ENCODE measurements at regions not wholly inside any gene's neighbourhood (a gene's known extent, or its start where the extent isn't known, plus 50 kb on each side); places are given as distances from the start of the nearest gene placed in this dataset.
"Not testable (repeated sequence)": the region's sequence is repeated elsewhere in the genome, so short reads cannot be mapped to it uniquely, and the experiment has no call there.

DNA sequence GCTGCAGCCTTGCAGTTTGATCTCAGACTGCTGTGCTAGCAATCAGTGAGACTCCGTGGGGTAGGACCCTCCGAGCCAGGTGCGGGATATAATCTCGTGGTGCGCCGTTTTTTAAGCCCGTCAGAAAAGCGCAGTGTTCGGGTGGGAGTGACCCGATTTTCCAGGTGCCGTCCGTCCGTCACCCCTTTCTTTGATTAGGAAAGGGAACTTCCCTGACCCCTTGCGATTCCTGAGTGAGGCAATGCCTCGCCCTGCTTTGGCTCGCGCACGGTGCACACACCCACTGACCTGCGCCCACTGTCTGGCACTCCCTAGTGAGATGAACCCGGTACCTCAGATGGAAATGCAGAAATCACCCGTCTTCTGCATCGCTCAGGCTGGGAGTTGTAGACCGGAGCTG is 203.2 kb downstream of the SNCAIP start:
- DNase-seq (ENCODE audit: low read depth), result not testable (repeated sequence)

DNA sequence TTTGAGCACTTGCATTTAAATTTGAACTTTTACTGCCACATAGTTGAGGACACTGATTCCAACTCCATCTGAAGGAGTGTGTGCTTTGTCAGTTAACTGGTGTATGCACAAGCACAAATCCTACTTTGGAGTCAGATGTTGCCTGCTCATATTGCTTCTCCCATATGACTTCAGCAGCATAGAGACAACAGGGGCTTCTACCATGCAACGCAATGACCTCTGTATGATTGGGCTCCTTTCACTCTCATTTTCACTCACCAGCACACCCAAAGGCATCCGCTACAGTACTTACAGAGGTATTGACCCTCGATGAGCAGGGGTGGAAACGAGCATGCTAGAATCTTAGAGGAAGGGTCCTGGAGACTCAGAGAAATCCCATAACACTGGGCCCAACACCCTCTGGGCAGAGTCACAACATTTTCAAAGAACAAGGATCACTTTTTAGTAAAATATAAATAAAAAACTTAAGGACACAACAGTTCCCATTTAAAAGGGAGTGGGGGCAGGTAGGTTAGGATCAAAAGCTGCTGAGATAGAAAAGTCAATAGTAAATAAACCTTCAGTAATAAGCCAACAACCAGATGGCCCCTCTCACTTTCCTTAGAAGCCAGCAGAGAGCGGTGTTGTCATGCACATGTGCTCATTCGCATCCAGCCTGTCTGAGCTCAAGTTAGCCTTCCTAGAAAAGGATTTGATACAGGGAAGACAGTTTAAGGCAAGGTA is 203.8 kb downstream of the SNCAIP start:
- peak; percentile 36 for DNase-seq (ENCODE audit: low read depth)

DNA sequence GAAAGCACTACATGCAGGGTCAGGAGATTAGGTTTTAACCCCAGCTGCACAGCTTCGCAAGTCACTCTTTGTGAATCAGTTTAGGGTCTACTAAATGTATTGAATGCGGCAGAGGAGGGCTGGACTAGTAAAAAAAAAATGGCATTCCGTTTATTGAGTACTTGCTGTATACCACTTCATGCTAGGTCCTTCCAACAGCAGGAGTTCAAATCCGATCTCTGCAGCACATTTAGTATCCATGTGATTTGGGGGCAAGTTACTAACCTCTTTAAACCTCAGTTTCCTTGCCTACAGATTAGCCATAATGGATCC is 204.4 kb downstream of the SNCAIP start:
- DNase-seq (ENCODE audit: low read depth), result no peak

DNA sequence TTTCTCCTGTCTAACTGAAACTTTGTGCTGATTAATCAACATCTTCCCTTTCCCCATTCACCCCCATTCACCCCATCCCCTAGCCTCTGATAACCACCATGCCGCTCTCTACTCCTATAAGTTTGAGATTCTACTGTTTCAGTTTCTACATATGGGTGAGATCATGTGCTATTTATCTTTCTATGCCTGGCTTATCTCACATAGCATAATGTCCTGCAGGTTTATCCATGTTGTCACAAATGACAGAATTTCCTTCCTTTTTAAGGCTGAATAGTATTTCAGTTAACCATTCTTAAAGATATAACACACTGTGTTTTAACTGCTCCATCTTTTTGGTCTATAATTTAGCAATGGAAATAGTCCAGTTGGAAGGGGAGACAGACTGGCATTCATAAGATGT is 205.1 kb downstream of the SNCAIP start:
- DNase-seq (ENCODE audit: low read depth), result no peak

DNA sequence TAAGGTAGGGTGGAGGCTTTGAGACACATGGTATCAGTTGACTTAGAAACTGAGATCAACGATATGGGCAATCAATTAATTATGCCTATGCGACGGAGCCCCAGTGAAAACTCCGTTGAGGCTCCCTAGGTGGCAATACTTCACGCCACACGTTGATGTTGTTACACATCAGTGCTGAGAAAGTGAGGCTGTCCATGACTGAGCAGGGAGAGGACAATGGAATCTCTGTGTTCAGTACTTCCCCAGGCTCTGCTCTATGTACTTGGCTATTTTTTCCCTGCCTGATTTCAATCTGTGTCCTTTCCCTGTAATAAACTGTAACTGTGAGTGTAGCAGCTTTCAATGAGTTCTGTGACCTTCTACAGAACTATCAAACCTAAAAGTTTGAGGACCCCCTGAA is 211.7 kb downstream of the SNCAIP start:
- no peak for DNase-seq (ENCODE audit: low read depth)

DNA sequence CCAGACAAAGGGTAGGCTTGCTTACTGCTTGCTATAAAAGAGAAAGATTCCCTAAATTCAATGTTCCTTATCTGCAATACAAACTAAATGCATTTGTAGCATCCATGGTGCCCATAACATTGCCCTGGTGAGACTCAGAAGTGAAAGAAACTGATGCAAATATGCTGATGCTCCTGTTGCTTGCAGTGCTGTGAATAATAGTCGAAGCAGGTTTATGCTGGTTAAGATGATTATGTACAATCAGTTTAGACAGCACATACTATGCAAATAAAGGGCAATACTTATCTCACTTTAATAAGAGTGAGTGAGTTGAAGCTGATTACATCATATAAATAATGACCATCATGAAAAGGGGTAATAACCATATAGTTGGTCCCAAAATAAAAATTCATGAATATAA is 215.5 kb downstream of the SNCAIP start:
- DNase-seq (ENCODE audit: low read depth), result no peak

DNA sequence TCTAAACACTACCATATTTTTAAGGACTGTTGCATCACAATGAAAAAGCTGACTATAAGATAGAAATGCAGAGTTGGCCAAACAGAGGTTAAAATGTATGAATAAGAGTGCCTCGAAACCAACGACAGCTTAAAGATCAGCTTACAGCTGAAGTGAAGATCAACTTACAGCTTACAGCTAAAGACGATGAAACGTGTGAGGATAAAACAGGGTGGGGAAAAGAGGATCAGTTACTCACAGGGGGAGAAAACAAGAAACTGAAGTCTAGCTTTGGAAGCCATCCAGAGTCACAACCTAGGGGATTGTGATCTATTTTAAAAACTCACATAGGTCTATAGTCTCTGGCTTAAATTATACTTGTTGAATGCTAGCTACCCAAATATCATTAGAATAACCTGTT is 220.0 kb downstream of the SNCAIP start:
- DNase-seq (ENCODE audit: low read depth), result no peak

DNA sequence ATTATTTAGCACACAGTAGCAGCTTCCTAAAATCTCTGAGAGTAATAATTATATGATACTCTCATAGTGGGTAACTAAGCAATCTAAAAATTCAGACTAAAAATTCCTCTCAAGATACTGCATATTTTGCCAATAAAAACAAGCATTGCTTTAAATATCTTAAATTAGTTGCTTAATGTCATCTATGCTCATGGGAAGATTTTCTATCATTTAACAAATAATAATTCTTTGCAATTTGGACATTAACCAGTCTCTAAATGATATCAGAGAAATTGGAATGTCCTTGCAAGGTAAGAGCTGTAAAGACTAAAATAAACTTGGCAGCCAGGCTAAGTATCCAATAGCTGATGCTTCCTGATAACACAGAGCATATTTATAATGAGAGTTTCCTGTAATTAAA is 221.8 kb downstream of the SNCAIP start:
- DNase-seq (ENCODE audit: low read depth), result no peak

DNA sequence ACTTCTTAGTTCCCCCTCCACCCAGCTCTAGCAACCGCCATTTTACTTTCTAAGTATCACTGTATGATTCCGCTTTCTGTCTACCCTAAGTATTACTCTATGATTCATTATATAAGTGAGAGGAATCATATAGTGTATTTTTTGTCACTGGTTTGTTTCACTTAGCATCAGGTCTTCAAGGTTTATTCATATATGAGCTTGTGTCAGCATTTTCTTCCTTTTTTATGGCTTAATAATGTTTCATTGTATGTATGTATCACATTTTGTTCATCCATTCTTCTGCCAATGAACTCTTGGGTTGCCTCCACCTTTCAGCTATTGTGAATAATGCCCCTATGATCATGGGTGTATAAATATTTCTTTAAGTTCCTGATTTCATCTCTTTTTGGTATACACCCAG is 222.8 kb downstream of the SNCAIP start:
- no peak for DNase-seq (ENCODE audit: low read depth)

DNA sequence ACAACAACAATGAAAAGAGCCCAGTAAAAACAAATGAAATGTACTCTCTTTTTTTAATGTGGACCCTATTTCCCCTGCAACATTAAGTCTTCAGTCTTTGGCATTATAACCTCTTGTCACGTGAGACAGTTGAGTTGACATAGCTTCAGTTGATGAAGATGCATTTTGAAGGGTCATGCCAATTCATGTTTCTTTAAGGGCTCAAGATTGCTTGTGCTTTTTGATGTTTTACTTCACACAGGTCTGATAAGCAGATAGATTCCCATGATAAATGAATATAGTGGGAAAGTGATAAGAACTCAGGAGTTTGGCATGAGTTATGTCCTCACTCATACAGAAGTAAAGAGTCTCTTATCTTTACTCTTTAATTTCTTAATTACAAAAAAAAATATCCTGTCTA is 229.4 kb downstream of the SNCAIP start:
- no peak for DNase-seq (ENCODE audit: low read depth)

DNA sequence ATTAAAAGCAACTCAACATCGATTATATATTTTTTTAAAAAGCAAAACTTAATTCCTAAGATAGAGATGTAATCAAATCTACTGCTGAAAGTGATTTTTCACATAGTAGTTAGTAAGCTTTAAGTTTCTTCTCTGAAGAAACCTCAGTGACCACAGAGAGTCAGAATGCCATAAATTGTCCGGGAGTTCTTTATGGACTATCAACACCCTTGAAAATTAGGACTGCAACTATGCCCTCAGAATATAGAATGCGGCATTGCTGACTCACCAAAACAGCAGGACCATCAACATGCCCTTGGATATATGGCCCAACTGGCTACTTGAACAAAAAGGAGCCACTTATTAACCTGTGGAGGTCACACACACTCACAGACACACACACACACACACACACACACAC is 228.9 kb upstream of the SNX2 start:
- no peak for DNase-seq (ENCODE audit: low read depth)

DNA sequence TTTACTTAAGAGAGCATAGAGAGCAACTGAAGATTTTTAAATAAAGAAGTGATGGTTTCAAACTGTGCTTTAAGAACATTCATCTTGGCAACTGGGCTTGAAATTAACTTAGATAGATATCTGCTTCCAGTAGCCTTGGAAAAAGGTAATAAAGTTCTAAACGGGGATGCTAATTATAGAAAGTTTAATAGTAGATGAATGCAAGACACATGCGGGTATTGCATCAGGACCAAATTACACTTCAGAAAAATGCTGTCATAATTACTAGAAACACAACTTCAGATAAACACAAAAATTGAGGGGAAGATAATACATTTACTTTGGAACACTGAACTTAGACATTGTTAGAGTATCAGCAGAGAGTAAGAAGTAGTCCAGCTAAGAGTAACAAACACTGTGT is 227.7 kb upstream of the SNX2 start:
- DNase-seq (ENCODE audit: low read depth), result no peak

DNA sequence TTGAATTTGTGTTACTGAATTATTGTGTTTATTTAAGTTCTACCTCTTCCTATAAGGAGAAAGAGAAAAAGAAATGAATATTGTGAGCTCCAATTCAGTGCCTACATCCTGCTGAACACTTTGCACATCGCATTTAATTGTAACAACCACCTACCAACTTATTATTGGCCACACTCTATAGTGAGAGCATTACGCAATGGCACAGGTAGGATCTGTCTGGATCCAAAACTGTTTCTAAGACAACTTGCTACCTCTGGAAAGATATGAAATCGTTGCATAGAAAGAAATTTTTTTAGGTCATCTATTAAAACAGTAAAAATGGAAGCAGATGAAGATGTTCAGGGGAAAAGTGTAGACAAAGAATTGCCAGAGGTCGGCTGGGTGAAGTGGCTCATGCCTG is 227.2 kb upstream of the SNX2 start:
- no peak for DNase-seq (ENCODE audit: low read depth)

DNA sequence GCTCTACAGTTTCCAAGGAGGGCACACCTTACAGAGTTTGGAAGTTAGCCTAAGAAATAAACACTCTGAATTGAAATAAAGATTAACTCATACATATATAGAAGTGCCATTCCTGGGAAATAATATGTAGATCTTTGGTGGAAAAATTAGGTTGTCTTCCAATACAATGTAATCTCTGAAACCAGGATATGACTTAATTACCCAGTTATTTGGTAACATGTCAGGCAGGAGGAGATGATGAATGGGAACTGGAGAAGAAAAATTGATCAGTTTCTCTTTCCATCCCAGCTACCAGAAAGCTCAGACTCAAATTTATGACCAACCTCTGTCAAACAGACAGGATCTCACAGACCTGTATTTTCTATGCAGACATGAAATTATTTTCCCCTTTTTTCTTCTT is 215.2 kb upstream of the SNX2 start:
- no peak for DNase-seq (ENCODE audit: low read depth)

DNA sequence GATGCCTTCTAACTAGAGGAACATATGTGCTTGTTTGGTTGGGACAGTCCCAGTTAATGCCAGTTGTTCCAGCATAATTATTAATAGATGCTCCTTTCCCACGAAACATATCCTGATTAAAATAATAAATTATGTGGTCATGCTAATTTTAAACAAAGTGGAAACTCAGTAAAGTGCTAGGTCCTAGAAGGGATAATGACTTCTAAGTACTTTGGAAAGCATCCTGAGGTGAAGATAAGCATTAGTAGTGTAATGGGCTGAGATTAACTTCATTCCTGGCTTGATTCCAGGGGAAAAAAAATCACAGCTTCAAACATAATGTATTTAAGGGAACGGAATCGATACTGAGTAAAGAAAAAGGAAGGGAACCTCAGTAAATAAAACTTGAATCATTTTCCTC is 213.7 kb upstream of the SNX2 start:
- no peak for DNase-seq (ENCODE audit: low read depth)

DNA sequence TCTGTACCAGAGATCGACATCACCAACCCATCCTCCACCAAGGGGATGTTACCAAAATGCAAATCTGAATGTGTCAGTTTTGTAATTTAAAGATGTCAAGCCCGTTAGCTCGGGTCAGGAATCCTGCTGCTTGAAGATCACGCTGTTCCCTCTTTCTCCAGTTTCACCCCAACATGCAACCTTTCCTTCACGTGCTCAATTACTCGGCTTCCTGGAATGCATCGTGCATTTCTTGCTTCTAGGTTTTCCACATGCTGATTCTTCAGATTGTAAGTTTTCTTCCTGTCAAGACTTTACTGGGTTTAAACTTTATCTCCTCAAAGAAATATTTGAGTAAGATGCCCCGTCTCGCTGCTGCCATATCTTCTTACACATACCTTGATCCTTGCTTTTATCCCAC is 209.5 kb upstream of the SNX2 start:
- DNase-seq (ENCODE audit: low read depth), result no peak

DNA sequence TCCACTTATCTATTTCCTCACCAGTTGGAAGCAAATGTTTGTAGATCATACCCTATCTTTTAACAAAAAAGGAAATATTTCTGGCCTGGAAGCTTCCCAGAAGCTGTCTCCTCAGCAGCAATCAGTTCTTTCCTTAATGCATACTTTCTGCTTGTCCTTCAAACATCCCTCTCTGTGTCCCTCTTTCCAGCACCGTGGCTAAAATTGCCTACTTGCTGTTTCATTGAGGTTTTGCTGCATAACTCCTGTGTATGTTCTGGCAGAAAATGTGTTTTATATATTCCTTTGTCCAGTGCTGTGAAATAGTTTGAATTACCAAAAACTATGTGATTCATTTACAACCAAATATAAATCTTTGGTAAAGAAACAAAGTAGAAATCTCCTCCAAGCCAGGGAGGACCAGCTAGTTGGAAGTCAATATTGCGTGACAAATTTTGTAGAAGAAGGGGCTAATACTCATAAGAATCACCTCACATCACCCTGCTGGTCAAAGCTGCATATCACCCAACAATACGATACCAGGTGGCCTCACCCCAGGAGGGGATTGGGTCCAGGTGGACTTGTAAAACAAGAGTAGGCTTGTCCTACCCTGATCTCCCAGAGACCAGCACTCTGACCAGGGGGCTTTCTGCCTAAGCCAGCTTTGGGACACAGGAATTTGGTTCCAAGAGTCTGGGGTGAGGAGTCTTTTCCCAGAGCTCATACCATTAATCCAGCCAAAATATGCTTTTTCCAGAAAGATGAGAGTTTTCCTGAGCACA is 198.4 kb upstream of the SNX2 start:
- DNase-seq (ENCODE audit: low read depth), result no peak

DNA sequence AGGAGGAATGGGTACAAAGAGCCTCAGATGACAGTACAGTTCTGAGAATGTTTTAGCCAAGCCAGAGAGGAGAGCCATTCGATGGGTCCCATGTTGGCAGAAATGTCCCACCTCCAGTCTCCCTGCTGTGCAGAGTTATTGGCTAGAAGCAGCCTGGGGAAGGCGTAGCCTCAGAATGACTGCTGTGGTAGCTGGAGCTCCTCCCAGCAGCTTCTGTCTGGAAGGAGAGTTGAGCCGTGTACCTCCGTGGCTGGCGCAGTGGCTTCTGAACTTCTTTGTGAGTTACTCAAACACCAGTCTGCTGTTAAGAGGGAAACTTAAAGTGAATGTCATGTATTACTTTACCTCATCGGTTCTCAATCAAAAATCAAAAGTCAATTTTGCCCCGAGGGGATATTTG is 193.3 kb upstream of the SNX2 start:
- DNase-seq (ENCODE audit: low read depth), result no peak

DNA sequence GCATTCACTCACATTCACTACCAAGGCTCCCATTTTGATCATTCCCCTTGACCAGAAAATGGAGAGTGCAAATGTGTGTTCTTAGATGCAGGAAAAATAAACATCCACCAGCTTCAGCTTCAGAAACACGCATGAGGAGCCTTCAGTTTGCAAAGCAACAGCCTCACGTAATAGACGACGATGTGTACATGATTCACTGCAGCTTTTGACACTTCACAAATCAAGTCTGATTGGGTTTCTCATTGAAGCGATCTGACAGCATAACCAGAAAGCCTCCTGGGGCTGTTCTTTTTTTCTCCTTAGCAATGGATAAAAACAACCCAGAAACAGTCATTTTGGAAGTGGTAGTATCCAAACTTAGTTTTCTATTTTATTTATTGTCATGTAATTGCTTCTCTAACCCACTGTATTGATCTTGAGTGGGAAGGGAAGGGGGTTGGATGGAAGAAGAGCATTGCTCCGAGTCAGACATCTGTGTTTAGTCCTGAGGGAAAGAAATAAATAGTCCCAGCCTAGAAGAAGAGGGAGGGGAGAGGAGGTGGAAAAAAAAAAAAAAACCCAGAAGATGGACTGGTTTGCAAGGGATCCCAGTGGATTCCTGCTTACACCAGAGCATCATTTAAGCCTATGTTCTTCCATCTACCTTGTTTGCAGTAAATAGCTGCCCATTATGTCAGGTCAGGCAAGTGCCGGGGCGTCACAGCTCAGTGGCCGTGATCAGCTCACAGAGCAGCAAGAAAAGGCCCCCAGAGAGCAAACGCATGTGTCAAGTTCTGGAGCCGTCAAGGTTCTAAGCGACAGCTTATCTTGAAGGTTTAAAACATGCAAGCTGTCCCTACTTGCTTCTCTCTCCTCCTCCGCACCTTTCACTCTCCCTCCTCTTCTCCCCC is 190.2 kb upstream of the SNX2 start:
- DNase-seq (ENCODE audit: low read depth), result no peak

DNA sequence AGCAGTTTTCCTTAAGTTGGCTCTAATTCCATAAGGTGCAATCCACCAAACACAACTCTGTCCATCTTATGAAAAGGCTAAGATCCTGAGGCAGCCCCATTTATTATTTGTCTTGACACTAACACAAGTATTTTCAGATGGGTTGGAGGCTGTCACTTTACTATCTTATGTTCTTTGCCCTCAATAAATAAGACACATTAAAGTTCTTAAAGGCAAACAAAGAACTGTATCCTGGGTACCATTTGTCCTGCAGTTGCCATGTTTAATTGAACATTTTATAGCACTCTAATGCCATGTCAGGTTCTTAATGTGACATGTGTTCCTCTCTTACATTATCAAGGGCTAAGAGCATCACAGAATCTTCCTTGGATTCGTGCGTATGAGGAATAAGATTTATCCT is 189.5 kb upstream of the SNX2 start:
- DNase-seq (ENCODE audit: low read depth), result no peak

DNA sequence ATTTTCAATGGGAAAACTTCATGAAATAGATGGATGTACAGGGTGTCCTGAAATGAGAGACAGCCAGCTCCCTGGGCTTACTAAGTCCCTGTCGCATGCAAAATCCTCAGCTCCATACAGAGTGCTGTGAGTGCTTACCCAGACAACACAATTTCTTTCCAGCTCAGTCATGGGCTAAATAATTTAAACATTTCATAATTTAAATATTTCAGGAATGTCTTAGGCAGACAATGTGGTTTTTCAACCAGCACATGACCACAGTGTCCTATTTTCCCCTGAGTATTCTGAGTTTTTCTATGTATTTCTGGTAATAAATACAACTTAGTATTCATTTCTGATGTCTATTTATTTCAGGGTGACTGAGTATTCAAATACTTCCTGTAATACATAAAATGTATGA is 188.5 kb upstream of the SNX2 start:
- DNase-seq (ENCODE audit: low read depth), result peak; percentile 54

DNA sequence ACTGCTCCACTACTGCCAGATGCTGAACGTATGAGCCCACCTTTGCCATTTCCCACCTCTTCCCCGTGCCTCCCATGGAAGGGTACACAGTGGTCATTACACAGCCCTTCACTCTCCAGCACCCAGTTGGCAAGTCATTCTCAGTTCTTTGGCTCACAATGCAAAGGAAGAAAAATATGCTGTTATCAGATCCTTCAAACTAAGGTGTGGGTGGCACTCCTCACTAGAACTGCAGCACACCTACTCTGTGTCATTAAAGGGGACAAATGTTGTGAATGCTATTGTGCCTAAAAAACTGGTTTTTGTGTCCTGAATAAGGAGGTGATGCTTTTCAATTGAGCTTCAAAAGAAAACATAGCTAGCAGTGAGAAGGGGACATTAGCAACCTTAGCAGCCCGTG is 183.1 kb upstream of the SNX2 start:
- no peak for DNase-seq (ENCODE audit: low read depth)

DNA sequence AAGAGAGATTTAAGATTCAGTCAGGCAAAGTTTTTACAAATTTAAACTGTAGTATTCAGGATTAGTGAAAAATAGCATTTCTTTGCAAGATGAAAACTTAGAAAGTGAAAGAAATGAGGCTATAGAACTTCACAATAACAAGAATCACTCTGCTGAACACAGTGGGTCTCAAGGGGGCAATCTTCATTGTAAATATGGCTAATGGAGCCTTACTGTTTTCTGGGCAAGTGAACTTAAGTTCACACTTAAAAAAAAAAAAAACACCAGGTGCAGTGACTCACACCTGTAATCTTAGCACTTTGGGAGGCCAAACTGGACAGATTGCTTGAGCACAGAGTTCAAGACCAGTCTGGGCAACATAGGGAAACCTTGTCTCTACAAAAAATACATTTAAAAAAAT is 175.9 kb upstream of the SNX2 start:
- DNase-seq (ENCODE audit: low read depth), result no peak

Measured in non-pigmented ciliary epithelial cell (primary cell).